ENCODE measurements at regions not wholly inside any gene's neighbourhood (a gene's known extent, or its start where the extent isn't known, plus 50 kb on each side); places are given as distances from the start of the nearest gene placed in this dataset.

DNA sequence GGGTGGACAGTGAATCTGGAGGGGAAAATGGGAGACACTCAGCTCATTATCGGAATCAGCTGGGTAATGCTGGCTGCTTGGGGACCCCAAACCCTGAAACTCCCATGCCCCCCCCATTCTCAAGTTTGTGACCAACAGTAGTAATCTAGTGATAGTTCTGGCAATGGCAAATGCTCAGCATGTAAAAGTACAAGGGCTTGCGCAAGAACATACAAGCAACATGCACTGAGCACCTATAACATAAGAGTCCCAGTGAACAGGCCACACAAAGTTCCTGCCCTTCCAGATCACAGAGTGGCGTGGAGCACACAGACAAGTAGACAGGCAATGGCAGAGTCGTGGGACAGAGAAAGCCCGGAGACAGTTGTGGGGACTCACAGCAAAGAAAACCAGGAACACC is 407.9 kb downstream of the MED13L start:
- TF ChIP-seq GATA3 (IDR thresholded peaks at IDR 0.05; ENCODE audit: low read depth, low read length) (no peak), GATA2 (IDR thresholded peaks at IDR 0.05; ENCODE audit: low read depth, low read length) (no peak)

GRCh38 chr12:115868624-115869023 is 408.9 kb downstream of the MED13L start:
- TF ChIP-seq GATA3 (IDR thresholded peaks at IDR 0.05; ENCODE audit: low read depth, low read length) (no peak), GATA2 (IDR thresholded peaks at IDR 0.05; ENCODE audit: low read depth, low read length) (no peak)

DNA sequence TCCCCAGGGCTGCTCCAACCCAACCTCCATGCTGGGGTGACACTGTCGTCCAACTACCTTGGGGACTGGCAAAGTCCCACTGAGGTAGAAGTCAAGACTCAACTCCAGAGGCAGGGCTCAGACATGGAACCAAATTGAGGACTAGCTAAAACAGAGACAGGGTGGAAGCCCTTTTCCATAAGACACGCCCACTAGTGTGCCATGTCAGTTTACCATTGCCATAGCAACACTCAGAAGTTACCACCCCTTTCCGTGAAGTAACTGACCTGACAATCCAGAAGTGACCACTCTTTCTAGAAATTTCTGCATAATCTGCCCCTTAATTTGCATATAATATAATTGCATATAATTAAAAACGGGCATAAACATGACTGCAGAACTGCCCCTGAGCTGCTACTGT is 409.6 kb downstream of the MED13L start:
- TF ChIP-seq GATA2 (IDR thresholded peaks at IDR 0.05; ENCODE audit: low read depth, low read length) (no peak), GATA3 (IDR thresholded peaks at IDR 0.05; ENCODE audit: low read depth, low read length) (no peak)

DNA sequence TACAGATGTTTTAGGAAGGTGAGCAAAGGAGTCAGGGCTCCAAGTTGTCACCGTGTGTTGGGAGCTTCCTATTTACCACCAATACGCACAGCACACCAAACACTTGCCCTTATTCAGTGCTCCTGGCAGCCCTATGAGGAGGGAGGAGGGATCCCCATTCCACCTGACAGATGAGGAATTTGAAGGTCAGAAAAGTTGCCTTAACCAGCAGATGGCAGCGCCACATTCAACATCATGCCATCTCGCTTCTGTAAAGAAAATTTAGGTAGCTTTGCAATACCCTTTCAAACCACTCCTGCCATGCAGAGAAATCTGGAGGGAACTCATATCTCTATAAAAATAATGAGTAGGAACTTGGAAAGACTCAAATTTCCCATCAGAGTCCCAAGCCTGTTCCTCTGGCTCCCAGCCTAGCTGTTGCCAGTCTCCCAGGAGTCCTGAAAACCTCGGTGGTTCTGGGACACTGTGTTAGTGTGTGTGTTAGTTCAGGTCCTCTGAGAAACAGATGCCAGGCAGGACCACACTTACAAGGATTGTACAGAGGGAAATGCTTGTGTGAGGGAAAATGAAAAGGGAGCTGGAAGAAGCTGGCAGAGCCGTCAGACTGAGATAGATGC is 410.5 kb downstream of the MED13L start:
- TF ChIP-seq GATA3 (IDR thresholded peaks at IDR 0.05; ENCODE audit: low read depth, low read length) (no peak), GATA2 (IDR thresholded peaks at IDR 0.05; ENCODE audit: low read depth, low read length) (no peak)

DNA sequence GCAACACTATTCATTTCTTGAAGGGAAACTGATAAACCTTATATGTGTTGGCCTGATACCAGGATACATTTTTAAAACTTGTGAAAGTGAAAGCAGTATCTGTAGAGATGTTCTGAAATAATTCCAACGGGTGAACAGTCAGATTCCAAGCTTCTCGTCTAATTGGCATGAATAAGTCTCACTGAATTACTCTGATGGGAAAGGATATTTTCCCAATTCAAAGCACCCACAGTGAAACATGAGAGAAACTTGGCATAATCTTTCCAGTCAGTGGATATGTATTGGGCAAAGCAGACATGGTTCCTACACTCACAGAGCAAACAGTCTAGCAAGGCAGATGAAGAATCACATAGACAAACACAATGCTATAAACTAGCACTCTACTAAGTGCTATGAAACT is 413.1 kb downstream of the MED13L start:
- TF ChIP-seq GATA3 (IDR thresholded peaks at IDR 0.05; ENCODE audit: low read depth, low read length) (no peak), GATA2 (IDR thresholded peaks at IDR 0.05; ENCODE audit: low read depth, low read length) (no peak)

- TF ChIP-seq GATA3 (IDR thresholded peaks at IDR 0.05; ENCODE audit: low read depth, low read length) (no peak), GATA2 (IDR thresholded peaks at IDR 0.05; ENCODE audit: low read depth, low read length) (no peak)
These were observed 416.9 kb downstream of the MED13L start for GRCh38 chr12:115860619-115861018.

DNA sequence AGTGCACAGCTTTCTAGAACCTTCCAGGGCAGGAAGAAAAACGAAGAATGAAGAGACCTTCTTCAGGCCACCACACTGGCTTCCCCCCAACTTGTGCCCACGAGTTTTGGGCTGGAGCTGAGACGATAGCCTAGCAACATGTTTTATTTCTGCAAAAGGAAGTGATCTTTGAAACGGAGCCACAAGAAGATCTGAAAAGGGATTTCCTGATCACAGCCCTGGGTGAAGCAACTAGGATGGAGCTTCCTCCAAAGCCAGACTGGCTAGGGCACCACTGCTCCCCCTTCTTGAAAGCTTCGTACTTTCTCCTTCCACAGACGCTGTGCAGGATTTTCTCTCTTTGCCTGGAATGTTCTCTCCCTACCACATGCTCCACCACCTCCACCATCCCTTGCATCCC is 418.3 kb downstream of the MED13L start:
- TF ChIP-seq GATA3 (IDR thresholded peaks at IDR 0.05; ENCODE audit: low read depth, low read length) (no peak), GATA2 (IDR thresholded peaks at IDR 0.05; ENCODE audit: low read depth, low read length) (no peak)

DNA sequence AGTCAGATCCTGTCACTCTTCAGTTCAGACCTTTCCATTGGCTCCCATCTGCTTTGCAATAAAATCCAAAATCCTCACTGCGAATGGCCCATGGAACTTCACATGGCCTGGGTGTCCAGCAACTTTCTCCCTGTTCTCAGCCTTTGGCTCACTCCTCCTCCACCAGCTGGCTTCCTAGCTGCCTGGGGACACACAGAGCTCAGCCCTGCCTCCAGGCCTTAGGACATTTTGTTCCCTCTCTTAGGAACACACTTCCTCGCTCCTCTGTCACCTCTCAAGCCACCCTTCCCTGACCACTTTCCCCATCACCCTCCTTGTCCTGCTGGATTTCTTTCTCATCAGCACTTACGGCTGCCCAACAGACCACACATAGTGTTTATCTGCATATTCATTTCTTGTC is 419.6 kb downstream of the MED13L start:
- TF ChIP-seq GATA3 (IDR thresholded peaks at IDR 0.05; ENCODE audit: low read depth, low read length) (no peak), GATA2 (IDR thresholded peaks at IDR 0.05; ENCODE audit: low read depth, low read length) (no peak)

DNA sequence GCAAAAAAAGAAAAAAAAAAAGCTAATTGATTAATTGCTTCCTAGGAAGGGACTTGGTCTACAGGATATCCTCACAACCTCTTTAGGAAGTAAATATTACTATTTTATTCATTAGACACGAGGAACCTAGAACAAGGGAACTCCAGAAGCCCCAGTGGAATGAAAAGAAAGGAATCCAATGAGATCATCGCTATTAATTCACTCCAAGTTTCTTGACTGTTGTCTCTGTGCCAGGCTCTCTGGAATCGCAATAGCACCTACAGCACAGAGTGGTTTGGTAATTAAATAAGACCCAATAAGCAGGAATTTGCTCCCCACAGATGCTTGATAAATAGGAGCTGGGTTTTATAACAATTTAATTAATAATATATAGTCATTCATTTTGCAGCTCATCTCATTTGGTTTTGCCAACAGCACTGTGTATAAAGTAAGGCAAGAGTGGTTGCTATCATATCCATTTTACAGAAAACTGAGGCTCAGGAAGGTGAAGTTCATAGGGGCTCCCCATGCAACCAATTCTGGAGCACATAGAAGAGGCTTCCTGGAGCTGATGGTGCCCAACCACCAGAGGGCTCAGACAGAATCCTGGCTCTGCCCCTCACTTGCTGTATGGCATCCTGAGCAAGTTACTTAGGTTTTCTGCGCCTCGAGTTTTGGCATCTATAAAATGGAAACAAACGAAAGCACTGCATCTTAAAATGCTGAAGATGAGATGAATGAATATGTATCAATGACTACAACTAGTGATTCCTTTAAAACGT is 420.2 kb downstream of the MED13L start:
- TF ChIP-seq GATA3 (IDR thresholded peaks at IDR 0.05; ENCODE audit: low read depth, low read length) = no peak
- no peak for TF ChIP-seq GATA2 (IDR thresholded peaks at IDR 0.05; ENCODE audit: low read depth, low read length)

DNA sequence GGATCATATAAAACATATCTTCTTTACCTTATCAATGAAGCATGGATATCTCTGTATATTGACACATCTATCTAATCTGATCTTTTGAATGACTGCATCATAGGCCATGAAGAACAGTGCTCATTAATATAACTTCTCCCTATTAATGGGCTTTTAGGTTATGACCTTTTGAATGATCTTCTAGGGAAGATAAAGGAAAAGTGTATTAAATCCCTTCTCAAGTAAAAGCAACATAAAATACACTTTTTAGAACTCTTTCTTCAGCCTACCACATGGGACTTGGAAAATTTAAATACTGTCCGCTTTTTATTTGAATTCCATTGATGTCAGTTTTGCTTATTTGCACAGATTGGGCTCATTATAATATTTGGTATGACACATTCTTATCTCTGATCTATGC is 425.4 kb downstream of the MED13L start:
- TF ChIP-seq GATA2 (IDR thresholded peaks at IDR 0.05; ENCODE audit: low read depth, low read length) (no peak), GATA3 (IDR thresholded peaks at IDR 0.05; ENCODE audit: low read depth, low read length) (no peak)

GRCh38 chr12:115850957-115851356 is 426.5 kb downstream of the MED13L start:
- no peak for TF ChIP-seq GATA2 (IDR thresholded peaks at IDR 0.05; ENCODE audit: low read depth, low read length)
- TF ChIP-seq GATA3 (IDR thresholded peaks at IDR 0.05; ENCODE audit: low read depth, low read length) = no peak

DNA sequence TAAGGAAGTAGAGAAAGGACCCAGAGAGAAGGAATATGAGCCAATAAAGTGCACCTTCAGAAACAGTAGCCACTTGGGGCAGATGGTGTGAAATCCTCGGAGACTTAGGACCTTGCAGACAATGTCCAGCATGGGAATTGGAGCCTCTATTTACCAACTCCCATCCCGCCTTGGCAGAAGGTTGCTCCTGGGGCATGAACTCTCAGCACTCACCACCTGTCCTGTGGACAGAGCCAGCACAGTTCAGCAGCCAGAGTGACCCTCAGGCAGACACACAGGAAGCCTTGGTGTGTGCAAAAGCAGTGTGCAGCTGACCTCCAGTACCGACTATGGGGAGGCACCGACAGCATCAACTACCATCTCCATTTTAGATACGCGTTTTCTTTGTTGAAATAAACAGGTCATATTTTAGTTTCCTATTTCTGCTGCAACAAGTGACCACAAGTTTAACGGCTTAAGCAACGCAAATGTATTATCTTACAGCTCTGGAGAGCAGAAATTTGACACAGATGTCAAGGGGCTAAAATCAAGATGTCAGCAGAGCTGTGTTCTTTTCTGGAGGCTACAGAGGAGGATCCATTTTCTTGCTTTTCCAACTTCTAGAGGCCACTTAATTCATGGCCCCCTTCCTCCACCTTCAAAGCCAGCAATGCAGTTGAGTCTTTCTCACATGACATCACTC is 428.1 kb downstream of the MED13L start:
- TF ChIP-seq GATA3 (IDR thresholded peaks at IDR 0.05; ENCODE audit: low read depth, low read length) (no peak), GATA2 (IDR thresholded peaks at IDR 0.05; ENCODE audit: low read depth, low read length) (no peak)

DNA sequence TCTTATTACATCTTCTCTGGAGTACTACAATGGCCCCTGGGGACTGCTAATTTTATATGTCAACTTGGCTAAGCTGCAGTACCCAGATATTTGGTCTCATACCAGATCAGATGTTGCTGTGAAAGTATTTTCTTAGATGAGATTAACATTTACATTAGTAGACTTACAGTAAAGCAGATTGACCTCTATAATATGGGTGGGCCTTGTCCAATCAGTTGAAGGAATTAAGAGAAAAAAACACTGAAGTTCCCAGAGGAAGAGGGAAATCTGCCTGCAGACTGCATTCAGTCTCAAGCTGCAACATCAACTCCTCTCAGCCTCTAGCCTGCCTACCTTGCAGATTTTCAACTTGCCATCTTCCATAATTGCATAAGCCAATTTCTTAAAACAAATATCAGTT is 430.1 kb downstream of the MED13L start:
- TF ChIP-seq GATA2 (IDR thresholded peaks at IDR 0.05; ENCODE audit: low read depth, low read length) (no peak), GATA3 (IDR thresholded peaks at IDR 0.05; ENCODE audit: low read depth, low read length) (no peak)

GRCh38 chr12:115846516-115846915 is 431.0 kb downstream of the MED13L start:
- TF ChIP-seq GATA3 (IDR thresholded peaks at IDR 0.05; ENCODE audit: low read depth, low read length) (no peak), GATA2 (IDR thresholded peaks at IDR 0.05; ENCODE audit: low read depth, low read length) (no peak)

- TF ChIP-seq GATA2 (IDR thresholded peaks at IDR 0.05; ENCODE audit: low read depth, low read length) (no peak), GATA3 (IDR thresholded peaks at IDR 0.05; ENCODE audit: low read depth, low read length) (no peak)
These were observed 437.3 kb downstream of the MED13L start for GRCh38 chr12:115840159-115840558.
